ENCODE measurements at regions not wholly inside any gene's neighbourhood (a gene's known extent, or its start where the extent isn't known, plus 50 kb on each side); places are given as distances from the start of the nearest gene placed in this dataset.
A peak's percentile ranks its signal among the peaks of the same experiment; 100 is the strongest.

- no peak for DNase-seq
These were observed 51.3 kb upstream of the EIF2S2 start for GRCh38 chr20:34163307-34163706.

GRCh38 chr20:34164381-34164984 lies 52.4 kb upstream of the EIF2S2 start:
- no peak for DNase-seq

GRCh38 chr20:34165018-34165619 lies 53.1 kb upstream of the EIF2S2 start:
- DNase-seq = no peak

- DNase-seq = no peak
These were observed 59.6 kb upstream of the EIF2S2 start for GRCh38 chr20:34171640-34172039.

- no peak for DNase-seq
These were observed 60.9 kb upstream of the EIF2S2 start for GRCh38 chr20:34172926-34173325.

- no peak for DNase-seq
These were observed 63.0 kb upstream of the EIF2S2 start for GRCh38 chr20:34175079-34175478.

- no peak for DNase-seq
These were observed 63.8 kb upstream of the EIF2S2 start for GRCh38 chr20:34175879-34176278.

GRCh38 chr20:34177052-34177451 lies 64.2 kb upstream of the ASIP start:
- DNase-seq = no peak

- DNase-seq = no peak
These were observed 61.4 kb upstream of the ASIP start for GRCh38 chr20:34179637-34180360.

- no peak for DNase-seq
These were observed 60.6 kb upstream of the ASIP start for GRCh38 chr20:34180460-34181120.

- DNase-seq = no peak
These were observed 59.7 kb upstream of the ASIP start for GRCh38 chr20:34181484-34181883.

- DNase-seq = no peak
These were observed 55.2 kb upstream of the ASIP start for GRCh38 chr20:34185766-34186620.

- DNase-seq = no peak
These were observed 51.6 kb upstream of the ASIP start for GRCh38 chr20:34189572-34190163.

GRCh38 chr20:34190262-34190661 lies 51.0 kb upstream of the ASIP start:
- no peak for DNase-seq

- DNase-seq = peak; percentile 82
These were observed 50.5 kb upstream of the ASIP start for GRCh38 chr20:34190679-34191090.
